CD14-positive monocyte (primary cell): ENCODE measurements at regions not wholly inside any gene's neighbourhood (a gene's known extent, or its start where the extent isn't known, plus 50 kb on each side); places are given as distances from the start of the nearest gene placed in this dataset.

Source experiments
- DNase-seq, 3 donors: peaks; one replicate each; pipeline ENCODE4 v3.0.0-alpha.2; 2011 to 2022
- H2AFZ ChIP-seq: 2 replicates; pipeline ENCODE4 v1.6.0; 2012; ENCODE audit warnings: mild to moderate bottlenecking, low read depth, low read length, inconsistent platforms; ENCODE audit not compliant: insufficient read depth, poor library complexity, severe bottlenecking
- H3K27ac ChIP-seq, 2 donors: 1 replicate in 1 of 2; 2 replicates in 1 of 2; pipeline ENCODE4 v1.5.1; 2012 to 2013; ENCODE audit warnings: low read length in 2 of 2, control low read depth in 1 of 2, inconsistent platforms in 1 of 2, low read depth in 1 of 2, mild to moderate bottlenecking in 1 of 2
- H3K27me3 ChIP-seq, 2 donors: one replicate each; pipeline versions ENCODE4 v1.6.0 to v1.6.1; 2011 to 2013; ENCODE audit warnings: low read length in 2 of 2; ENCODE audit not compliant: control insufficient read depth in 2 of 2, insufficient read depth in 2 of 2
- H3K36me3 ChIP-seq, 2 donors: replicated peaks in 1 of 2; 1 replicate in 1 of 2; 2 replicates in 1 of 2; pipeline versions ENCODE4 v1.5.1 to v1.6.1; 2012 to 2013; ENCODE audit warnings: low read length in 2 of 2, control low read depth in 1 of 2, inconsistent platforms in 1 of 2, mild to moderate bottlenecking in 1 of 2; ENCODE audit not compliant: insufficient read depth in 2 of 2, control insufficient read depth in 1 of 2
- H3K4me1 ChIP-seq, 2 donors: 1 replicate in 1 of 2; 2 replicates in 1 of 2; pipeline versions ENCODE4 v1.5.1 to v1.6.1; 2012 to 2013; ENCODE audit warnings: low read length in 2 of 2, control low read depth in 1 of 2, inconsistent platforms in 1 of 2, mild to moderate bottlenecking in 1 of 2, moderate library complexity in 1 of 2; ENCODE audit not compliant: insufficient read depth in 2 of 2, control insufficient read depth in 1 of 2
- H3K4me2 ChIP-seq: replicated peaks from 2 replicates; pipeline ENCODE3; 2012; ENCODE audit warnings: low read length, moderate library complexity, mild to moderate bottlenecking; ENCODE audit not compliant: poor library complexity, severe bottlenecking; ENCODE audit errors: extremely low read depth
- H3K4me3 ChIP-seq, 3 experiments: fragments of 200-600 bp in 1 of 3; sonication (generic) in 1 of 3; replicated peaks in 1 of 3; 1 replicate in 2 of 3; 2 replicates in 1 of 3; pipeline ENCODE4 v1.5.1; 2011 to 2013; ENCODE audit warnings: low read length in 3 of 3, mild to moderate bottlenecking in 3 of 3, control low read depth in 2 of 3, low read depth in 2 of 3, inconsistent platforms in 1 of 3, moderate library complexity in 1 of 3
- H3K79me2 ChIP-seq: 2 replicates; pipeline ENCODE4 v1.6.0; 2012; ENCODE audit warnings: mild to moderate bottlenecking, control low read depth, inconsistent platforms, low read length, moderate library complexity; ENCODE audit not compliant: insufficient read depth
- H3K9ac ChIP-seq: 2 replicates; pipeline ENCODE4 v1.6.0; 2017; ENCODE audit warnings: low read length, mild to moderate bottlenecking; ENCODE audit not compliant: insufficient read depth, poor library complexity, severe bottlenecking
- H3K9me3 ChIP-seq, 2 donors: replicated peaks in 1 of 2; 1 replicate in 1 of 2; 2 replicates in 1 of 2; pipeline versions ENCODE4 v1.5.1 to v1.6.1; 2012 to 2013; ENCODE audit warnings: low read length in 2 of 2, control low read depth in 1 of 2; ENCODE audit not compliant: control insufficient read depth in 1 of 2, insufficient read depth in 1 of 2
- H4K20me1 ChIP-seq: 2 replicates; pipeline ENCODE4 v1.6.0; 2012; ENCODE audit warnings: mild to moderate bottlenecking, low read length, control low read depth, moderate library complexity; ENCODE audit not compliant: insufficient read depth
- H3K27ac Mint-ChIP-seq, 7 donors: one replicate each; pipeline ENCODE4 v1.8.0; 2020; ENCODE audit warnings: mild to moderate bottlenecking in 7 of 7, mixed read lengths in 7 of 7, moderate library complexity in 6 of 7, inconsistent platforms in 2 of 7
- H3K27me3 Mint-ChIP-seq, 3 donors: one replicate each; pipeline ENCODE4 v1.8.0; 2021 to 2022; ENCODE audit warnings: low read depth in 3 of 3, mild to moderate bottlenecking in 3 of 3, mixed read lengths in 3 of 3, moderate library complexity in 3 of 3, inconsistent platforms in 1 of 3
- H3K36me3 Mint-ChIP-seq, 2 donors: one replicate each; pipeline ENCODE4 v1.8.0; 2020; ENCODE audit warnings: mixed read lengths in 2 of 2, inconsistent platforms in 1 of 2, mild to moderate bottlenecking in 1 of 2
- H3K4me1 Mint-ChIP-seq: one replicate; pipeline ENCODE4 v1.8.0; 2020; ENCODE audit warnings: mild to moderate bottlenecking, mixed read lengths
- H3K4me3 Mint-ChIP-seq, 2 donors: one replicate each; pipeline ENCODE4 v1.8.0; 2020; ENCODE audit warnings: mild to moderate bottlenecking in 2 of 2, mixed read lengths in 2 of 2, moderate library complexity in 1 of 2
- H3K9me3 Mint-ChIP-seq, 7 donors: one replicate each; pipeline ENCODE4 v1.8.0; 2020 to 2022; ENCODE audit warnings: mixed read lengths in 7 of 7, mild to moderate bottlenecking in 6 of 7, moderate library complexity in 6 of 7, inconsistent platforms in 2 of 7
- WGBS: methylation state at CpG from one replicate; pipeline ENCODE4 v1.1.5; 2013; ENCODE audit warnings: missing lambda C conversion rate; ENCODE audit not compliant: insufficient coverage; 5-methylcytosine and 5-hydroxymethylcytosine counted together
- intact Hi-C, 2 donors: fragments of 100-400 bp; cut with micrococcal nuclease; formaldehyde crosslinking; loops; one replicate each; pipeline versions ENCODE4 v1.15.0 to v1.15.1; 2023
- TF ChIP-seq, protein P1 (sequence below): fragments of 200-600 bp; IDR thresholded peaks from one replicate; pipeline ENCODE4 v1.8.0; 2022; ENCODE audit warnings: antibody characterized with exemption, mild to moderate bottlenecking

DNA sequence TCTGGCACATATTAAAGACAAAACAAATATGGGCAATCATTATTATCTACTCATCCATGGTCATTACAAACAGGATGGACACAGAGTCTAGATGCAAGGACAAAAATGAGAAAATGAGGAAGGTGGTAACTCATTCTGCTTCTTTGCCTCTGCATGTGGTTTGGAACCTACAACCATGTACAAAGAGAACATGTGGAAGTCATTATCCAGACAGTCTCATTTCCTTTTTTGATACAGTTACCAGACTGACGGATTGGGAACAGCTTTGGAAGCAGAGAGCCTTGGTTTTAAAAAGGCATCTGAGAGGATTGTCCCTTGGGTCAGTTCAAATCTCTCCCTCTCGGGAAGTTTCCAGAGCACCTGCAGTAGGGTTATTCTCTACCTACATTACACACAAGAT, 433.4 kb upstream of the TNC start:
- H3K4me2 ChIP-seq: no peak overlapping the region
- Mint-ChIP-seq H3K4me3 (no peak overlapping the region), H3K9me3 (peaks cover 0 to 10% (median 6%) of the 10 kb centered on the region in 7 donors), H3K36me3 (no peaks in the 10 kb centered on the region), H3K27ac (no peak overlapping the region), H3K4me1 (no peaks in the 10 kb centered on the region), H3K27me3 (peaks cover 0 to 2% (median 0%) of the 10 kb centered on the region in 3 donors)
- H3K27ac ChIP-seq: no peak overlapping the region
- no peak for DNase-seq
- H2AFZ ChIP-seq: no peak overlapping the region
- intact Hi-C loops: no loop called here
- H3K36me3 ChIP-seq: no peaks in the 10 kb centered on the region
- peaks cover 6 to 8% of the 10 kb centered on the region in 2 donors for H3K9me3 ChIP-seq
- no peaks in the 10 kb centered on the region for H4K20me1 ChIP-seq
- no peak overlapping the region for H3K9ac ChIP-seq
- H3K27me3 ChIP-seq: no peaks in the 10 kb centered on the region
- TF ChIP-seq, protein P1, sequence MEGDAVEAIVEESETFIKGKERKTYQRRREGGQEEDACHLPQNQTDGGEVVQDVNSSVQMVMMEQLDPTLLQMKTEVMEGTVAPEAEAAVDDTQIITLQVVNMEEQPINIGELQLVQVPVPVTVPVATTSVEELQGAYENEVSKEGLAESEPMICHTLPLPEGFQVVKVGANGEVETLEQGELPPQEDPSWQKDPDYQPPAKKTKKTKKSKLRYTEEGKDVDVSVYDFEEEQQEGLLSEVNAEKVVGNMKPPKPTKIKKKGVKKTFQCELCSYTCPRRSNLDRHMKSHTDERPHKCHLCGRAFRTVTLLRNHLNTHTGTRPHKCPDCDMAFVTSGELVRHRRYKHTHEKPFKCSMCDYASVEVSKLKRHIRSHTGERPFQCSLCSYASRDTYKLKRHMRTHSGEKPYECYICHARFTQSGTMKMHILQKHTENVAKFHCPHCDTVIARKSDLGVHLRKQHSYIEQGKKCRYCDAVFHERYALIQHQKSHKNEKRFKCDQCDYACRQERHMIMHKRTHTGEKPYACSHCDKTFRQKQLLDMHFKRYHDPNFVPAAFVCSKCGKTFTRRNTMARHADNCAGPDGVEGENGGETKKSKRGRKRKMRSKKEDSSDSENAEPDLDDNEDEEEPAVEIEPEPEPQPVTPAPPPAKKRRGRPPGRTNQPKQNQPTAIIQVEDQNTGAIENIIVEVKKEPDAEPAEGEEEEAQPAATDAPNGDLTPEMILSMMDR: no peak
- no CpG with 5 or more reads among the region's 2 CpGs for WGBS
- H3K4me1 ChIP-seq: no peaks in the 10 kb centered on the region
- no peaks in the 10 kb centered on the region for H3K79me2 ChIP-seq
- H3K4me3 ChIP-seq: no peak overlapping the region

- H3K4me1 Mint-ChIP-seq: no peaks in the 10 kb centered on the region
- TF ChIP-seq, protein P1: no peak
- Histone ChIP-seq H3K27me3 (no peaks in the 10 kb centered on the region), H2AFZ (no peak overlapping the region), H3K9ac (no peak overlapping the region), H3K4me1 (no peaks in the 10 kb centered on the region), H3K36me3 (no peaks in the 10 kb centered on the region), H4K20me1 (no peaks in the 10 kb centered on the region), H3K4me2 (no peak overlapping the region), H3K4me3 (no peak overlapping the region), H3K9me3 (peaks cover 8 to 10% of the 10 kb centered on the region in 2 donors), H3K79me2 (no peaks in the 10 kb centered on the region), H3K27ac (no peak overlapping the region)
- DNase-seq: no peak
- H3K4me3 Mint-ChIP-seq: no peak overlapping the region
- WGBS: no CpG with 5 or more reads among the region's 2 CpGs
- intact Hi-C loops: no loop called here
- peaks cover 4 to 12% (median 7%) of the 10 kb centered on the region in 7 donors for H3K9me3 Mint-ChIP-seq
- peaks cover 0 to 2% (median 0%) of the 10 kb centered on the region in 3 donors for H3K27me3 Mint-ChIP-seq
- H3K36me3 Mint-ChIP-seq: no peaks in the 10 kb centered on the region
- no peak overlapping the region for H3K27ac Mint-ChIP-seq
Measured at GRCh38 chr9:115553060-115553773, 435.3 kb upstream of the TNC start.
